ENCODE measurements at regions not wholly inside any gene's neighbourhood (a gene's known extent, or its start where the extent isn't known, plus 50 kb on each side); places are given as distances from the start of the nearest gene placed in this dataset.

DNA sequence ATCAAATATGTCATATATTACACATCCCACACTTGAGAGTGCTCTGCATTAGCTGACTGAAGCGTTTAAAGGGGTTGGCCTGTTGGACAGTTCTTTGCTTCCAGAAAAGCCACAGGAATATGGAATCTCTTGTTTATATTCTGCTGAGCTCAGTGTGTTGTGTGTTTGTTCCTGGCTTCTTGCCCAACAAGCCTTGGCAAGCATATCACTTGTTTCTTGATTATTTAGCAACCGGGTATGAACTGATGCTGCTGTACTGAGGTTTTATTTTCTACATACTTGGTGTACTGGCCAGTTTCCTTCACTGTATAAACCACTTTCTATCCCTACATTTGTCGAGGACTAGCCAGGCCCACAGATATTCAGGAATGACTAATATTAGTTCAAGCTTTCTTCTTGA is 378.9 kb downstream of the KCTD16 start:
- Histone ChIP-seq H3K79me2 (ENCODE audit: low read length) (no peaks in the 10 kb centered on the region), H3K9me3 (ENCODE audit: insufficient read depth, low read length) (no peaks in the 10 kb centered on the region), H3K4me1 (ENCODE audit: low read length) (no peaks in the 10 kb centered on the region), H2AFZ (ENCODE audit: low read depth, low read length) (no peak overlapping the region), H3K27ac (ENCODE audit: low read length) (no peak overlapping the region), H3K9ac (ENCODE audit: low read length) (no peak overlapping the region), H3K4me2 (ENCODE audit: low read length) (no peak overlapping the region), H3K36me3 (replicated peaks; ENCODE audit: low read depth, low read length) (no peaks in the 10 kb centered on the region), H3K4me3 (ENCODE audit: low read length) (no peak overlapping the region), H4K20me1 (ENCODE audit: insufficient read depth, low read length) (no peaks in the 10 kb centered on the region), H3K27me3 (ENCODE audit: low read depth, low read length) (no peaks in the 10 kb centered on the region)
- TF ChIP-seq, protein P1, sequence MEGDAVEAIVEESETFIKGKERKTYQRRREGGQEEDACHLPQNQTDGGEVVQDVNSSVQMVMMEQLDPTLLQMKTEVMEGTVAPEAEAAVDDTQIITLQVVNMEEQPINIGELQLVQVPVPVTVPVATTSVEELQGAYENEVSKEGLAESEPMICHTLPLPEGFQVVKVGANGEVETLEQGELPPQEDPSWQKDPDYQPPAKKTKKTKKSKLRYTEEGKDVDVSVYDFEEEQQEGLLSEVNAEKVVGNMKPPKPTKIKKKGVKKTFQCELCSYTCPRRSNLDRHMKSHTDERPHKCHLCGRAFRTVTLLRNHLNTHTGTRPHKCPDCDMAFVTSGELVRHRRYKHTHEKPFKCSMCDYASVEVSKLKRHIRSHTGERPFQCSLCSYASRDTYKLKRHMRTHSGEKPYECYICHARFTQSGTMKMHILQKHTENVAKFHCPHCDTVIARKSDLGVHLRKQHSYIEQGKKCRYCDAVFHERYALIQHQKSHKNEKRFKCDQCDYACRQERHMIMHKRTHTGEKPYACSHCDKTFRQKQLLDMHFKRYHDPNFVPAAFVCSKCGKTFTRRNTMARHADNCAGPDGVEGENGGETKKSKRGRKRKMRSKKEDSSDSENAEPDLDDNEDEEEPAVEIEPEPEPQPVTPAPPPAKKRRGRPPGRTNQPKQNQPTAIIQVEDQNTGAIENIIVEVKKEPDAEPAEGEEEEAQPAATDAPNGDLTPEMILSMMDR (IDR thresholded peaks at IDR 0.05; ENCODE audit: low read depth, low read length) = no peak
- no peak for TF ChIP-seq EZH2phosphoT487 (IDR thresholded peaks at IDR 0.05; ENCODE audit: low read depth)

DNA sequence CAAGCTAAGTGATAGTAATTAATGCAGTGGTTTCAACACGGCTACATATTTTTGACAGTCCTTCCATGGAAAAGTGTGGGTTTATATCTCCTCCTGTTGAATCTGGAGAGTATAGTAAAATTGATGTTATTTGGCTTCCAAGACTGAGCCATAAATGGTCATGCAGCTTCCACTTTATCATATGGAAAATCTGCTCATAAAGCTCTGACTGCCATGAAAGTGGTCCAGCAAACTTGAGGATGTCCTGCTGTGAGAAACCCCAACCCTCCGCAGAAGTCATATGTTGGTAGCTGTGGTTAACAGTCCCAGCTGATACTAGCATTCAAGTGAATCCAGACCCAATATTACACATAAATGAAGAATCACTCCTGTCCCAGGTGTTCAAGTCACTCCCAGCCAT is 378.3 kb downstream of the KCTD16 start:
- H3K9ac ChIP-seq (ENCODE audit: low read length) = no peak overlapping the region
- H2AFZ ChIP-seq (ENCODE audit: low read depth, low read length) = no peak overlapping the region
- no peaks in the 10 kb centered on the region for H3K79me2 ChIP-seq (ENCODE audit: low read length)
- no peak overlapping the region for H3K27ac ChIP-seq (ENCODE audit: low read length)
- H4K20me1 ChIP-seq (ENCODE audit: insufficient read depth, low read length) = no peaks in the 10 kb centered on the region
- TF ChIP-seq, protein P1 (IDR thresholded peaks at IDR 0.05; ENCODE audit: low read depth, low read length) = no peak
- TF ChIP-seq EZH2phosphoT487 (IDR thresholded peaks at IDR 0.05; ENCODE audit: low read depth) = no peak
- H3K4me1 ChIP-seq (ENCODE audit: low read length) = no peaks in the 10 kb centered on the region
- H3K9me3 ChIP-seq (ENCODE audit: insufficient read depth, low read length) = no peaks in the 10 kb centered on the region
- no peak overlapping the region for H3K4me2 ChIP-seq (ENCODE audit: low read length)
- H3K27me3 ChIP-seq (ENCODE audit: low read depth, low read length) = no peaks in the 10 kb centered on the region
- H3K36me3 ChIP-seq (replicated peaks; ENCODE audit: low read depth, low read length) = no peaks in the 10 kb centered on the region
- H3K4me3 ChIP-seq (ENCODE audit: low read length) = no peak overlapping the region

DNA sequence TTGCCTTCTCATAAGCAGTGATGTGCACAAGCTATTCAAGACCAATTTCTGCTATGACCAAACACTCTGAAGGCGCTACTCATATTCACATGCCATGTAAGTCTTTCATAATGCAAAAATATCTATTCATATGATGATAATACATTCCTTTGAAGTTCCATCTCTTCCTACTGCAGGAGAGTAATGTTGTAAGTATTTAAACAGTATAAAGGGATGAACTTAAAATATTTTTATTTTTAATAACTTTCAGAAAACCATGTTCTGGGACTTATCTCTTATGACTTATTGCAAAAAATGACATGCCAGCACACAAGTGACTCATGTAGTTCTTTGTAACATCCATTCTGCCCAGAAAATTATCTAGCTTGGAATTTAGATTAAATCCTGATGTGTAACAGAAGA is 376.4 kb downstream of the KCTD16 start:
- Histone ChIP-seq H4K20me1 (ENCODE audit: insufficient read depth, low read length) (no peaks in the 10 kb centered on the region), H3K79me2 (ENCODE audit: low read length) (no peaks in the 10 kb centered on the region), H3K27me3 (ENCODE audit: low read depth, low read length) (no peaks in the 10 kb centered on the region), H3K27ac (ENCODE audit: low read length) (no peak overlapping the region), H3K9ac (ENCODE audit: low read length) (no peak overlapping the region), H3K4me1 (ENCODE audit: low read length) (no peaks in the 10 kb centered on the region), H2AFZ (ENCODE audit: low read depth, low read length) (no peak overlapping the region), H3K4me2 (ENCODE audit: low read length) (no peak overlapping the region), H3K4me3 (ENCODE audit: low read length) (no peak overlapping the region), H3K9me3 (ENCODE audit: insufficient read depth, low read length) (no peaks in the 10 kb centered on the region), H3K36me3 (replicated peaks; ENCODE audit: low read depth, low read length) (no peaks in the 10 kb centered on the region)
- TF ChIP-seq, protein P1 (IDR thresholded peaks at IDR 0.05; ENCODE audit: low read depth, low read length) = no peak
- TF ChIP-seq EZH2phosphoT487 (IDR thresholded peaks at IDR 0.05; ENCODE audit: low read depth) = no peak

DNA sequence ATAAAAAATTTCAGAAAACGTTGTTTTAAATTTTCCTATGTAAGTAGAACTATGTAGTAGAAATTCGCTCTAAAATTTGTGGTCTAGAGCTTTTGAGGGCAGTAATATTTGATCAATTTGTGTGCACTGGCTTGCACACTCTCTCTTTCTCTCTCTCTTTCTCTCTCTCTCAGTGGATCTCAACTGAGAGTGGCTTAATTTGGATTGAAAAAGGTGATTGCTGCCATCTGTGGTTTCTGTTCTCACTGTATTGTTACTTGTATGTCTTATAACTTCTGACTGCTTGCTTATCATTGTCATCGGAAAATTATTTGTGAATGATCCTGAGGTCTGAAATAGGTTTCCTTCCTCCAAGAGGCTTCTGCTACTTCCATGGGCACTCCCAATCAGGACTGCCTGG is 368.2 kb downstream of the KCTD16 start:
- H3K79me2 ChIP-seq (ENCODE audit: low read length) = no peaks in the 10 kb centered on the region
- H4K20me1 ChIP-seq (ENCODE audit: insufficient read depth, low read length) = no peaks in the 10 kb centered on the region
- H2AFZ ChIP-seq (ENCODE audit: low read depth, low read length) = no peak overlapping the region
- H3K36me3 ChIP-seq (replicated peaks; ENCODE audit: low read depth, low read length) = no peaks in the 10 kb centered on the region
- no peak overlapping the region for H3K27ac ChIP-seq (ENCODE audit: low read length)
- H3K4me3 ChIP-seq (ENCODE audit: low read length) = no peak overlapping the region
- no peaks in the 10 kb centered on the region for H3K27me3 ChIP-seq (ENCODE audit: low read depth, low read length)
- H3K9me3 ChIP-seq (ENCODE audit: insufficient read depth, low read length) = no peaks in the 10 kb centered on the region
- H3K4me2 ChIP-seq (ENCODE audit: low read length) = no peak overlapping the region
- TF ChIP-seq EZH2phosphoT487 (IDR thresholded peaks at IDR 0.05; ENCODE audit: low read depth) = no peak
- TF ChIP-seq, protein P1 (IDR thresholded peaks at IDR 0.05; ENCODE audit: low read depth, low read length) = no peak
- H3K4me1 ChIP-seq (ENCODE audit: low read length) = no peaks in the 10 kb centered on the region
- H3K9ac ChIP-seq (ENCODE audit: low read length) = no peak overlapping the region
